GM21825 (cell line): ENCODE measurements at regions not wholly inside any gene's neighbourhood (a gene's known extent, or its start where the extent isn't known, plus 50 kb on each side); places are given as distances from the start of the nearest gene placed in this dataset.

Source experiments
- ATAC-seq: cut with Tn5 transposase; IDR thresholded peaks from one replicate; pipeline ENCODE4 v1.9.1; 2021; ENCODE audit warnings: mild to moderate bottlenecking, moderate library complexity; ENCODE audit not compliant: unreplicated experiment

DNA sequence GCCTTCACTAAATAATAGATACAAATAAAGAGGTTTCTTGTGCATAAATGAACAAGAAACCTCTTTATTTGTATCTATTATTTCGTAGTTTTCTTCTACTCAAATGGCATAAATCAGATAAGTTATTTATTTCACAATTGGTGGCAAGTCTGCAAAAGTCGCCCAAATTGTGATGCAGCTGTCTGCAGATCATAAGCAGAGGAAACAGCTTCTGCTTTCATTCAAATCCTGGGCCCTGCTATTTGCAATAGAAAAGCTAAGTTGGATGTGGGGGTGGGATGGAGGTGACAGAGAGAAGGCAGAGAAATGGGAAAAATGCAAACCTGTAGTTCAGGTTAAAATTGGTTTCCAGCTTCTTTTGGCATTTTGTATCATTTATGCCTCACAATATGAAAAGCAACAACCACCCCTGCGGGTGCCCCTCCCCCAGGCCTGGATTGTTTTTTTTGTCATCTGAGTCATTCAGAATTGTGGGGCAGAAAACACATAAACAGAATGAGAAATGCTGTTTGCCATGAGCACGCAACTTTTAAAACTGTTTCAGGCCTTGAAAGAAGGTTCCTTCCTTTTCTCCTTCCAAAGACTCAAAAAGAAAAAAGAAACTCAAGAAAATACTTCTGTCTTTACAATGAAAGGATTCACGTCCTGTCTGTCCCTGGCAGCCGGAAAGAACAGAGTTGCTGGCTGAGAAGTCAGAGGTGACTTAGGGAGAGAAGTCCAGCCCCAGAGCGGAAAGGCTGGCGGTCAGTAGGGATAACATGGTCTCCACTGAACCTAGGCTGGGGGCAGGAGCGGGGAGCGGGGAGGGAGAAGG, 132.9 kb downstream of the BAMBI start:
- ATAC-seq = no peak

DNA sequence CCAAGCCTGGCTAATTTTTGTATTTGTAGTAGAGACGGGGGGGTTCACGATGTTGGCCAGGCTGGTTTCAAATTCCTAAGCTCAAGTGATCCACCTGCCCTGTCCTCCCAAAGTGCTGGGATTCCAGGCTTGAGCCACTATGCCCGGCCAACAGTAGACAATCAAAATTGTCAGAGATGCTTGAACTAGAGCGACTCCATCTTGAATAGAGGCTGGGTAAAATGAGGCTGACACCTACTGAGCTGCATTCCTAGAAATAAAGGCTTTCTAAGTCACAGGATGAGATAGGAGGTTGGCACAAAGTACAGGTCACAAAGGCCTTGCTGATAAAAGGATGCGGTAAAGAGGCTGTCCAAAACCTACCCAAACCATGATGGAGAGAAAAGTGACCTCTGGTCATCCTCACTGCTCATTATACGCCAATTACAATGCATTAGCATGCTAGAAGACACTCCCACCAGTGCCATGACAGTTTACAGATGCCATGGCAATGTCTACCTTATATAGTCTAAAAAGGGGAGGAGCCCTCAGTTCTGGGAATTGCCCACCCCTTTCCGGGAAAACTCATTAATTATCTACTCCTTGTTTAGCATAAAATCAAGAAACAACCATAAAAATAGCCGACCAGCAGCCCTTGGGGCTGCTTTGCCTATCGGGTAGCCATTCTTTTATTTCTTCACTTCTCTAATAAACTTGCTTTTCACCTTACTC, 134.5 kb downstream of the BAMBI start:
- ATAC-seq = no peak

DNA sequence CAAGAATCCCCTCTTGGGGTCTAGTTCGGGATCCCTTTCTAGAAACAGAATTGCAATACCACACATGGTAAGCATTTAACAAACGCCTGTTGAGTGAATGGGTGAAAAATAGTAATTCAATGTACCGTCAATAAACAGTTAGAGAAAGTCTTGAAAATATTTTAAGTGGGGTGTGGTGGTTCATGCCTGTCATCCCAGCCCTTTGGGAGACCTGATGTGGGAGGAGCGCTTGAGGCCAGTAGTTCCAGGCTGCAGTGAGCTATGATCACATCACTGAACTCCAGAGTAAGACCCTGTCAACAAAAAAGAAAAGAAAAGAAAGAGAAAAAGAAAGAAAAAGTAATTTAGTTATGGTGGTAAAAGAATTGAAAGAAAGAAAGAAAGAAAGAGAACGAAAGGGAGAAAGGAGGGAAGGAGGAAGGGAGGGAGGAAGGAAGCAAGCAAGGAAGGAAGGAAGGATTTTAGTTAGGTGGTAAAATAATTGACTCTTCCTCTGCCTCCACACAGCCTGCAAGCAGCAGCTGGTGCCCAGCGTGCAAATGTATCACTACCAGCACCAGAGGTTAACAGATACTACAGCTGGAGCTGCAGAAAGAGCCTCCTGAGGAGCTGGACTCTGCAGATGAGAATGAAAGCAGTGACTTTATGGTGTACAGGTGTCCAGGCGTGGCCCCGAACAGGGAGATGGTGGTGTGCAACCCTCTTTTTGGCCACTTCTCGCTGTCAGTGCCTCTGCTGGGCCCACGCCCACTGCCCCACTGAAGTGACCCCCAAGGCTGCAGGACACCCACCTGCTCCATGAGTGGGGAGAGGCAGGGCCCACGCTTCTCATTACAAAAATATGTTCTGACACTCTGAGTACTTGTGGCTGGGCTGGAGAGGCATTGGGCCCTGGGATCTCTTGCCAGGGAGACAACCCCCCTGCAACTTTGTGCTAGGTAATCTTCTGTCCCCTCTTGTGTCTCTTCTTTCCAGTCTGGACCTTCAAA, 135.4 kb downstream of the BAMBI start:
- ATAC-seq = no peak

DNA sequence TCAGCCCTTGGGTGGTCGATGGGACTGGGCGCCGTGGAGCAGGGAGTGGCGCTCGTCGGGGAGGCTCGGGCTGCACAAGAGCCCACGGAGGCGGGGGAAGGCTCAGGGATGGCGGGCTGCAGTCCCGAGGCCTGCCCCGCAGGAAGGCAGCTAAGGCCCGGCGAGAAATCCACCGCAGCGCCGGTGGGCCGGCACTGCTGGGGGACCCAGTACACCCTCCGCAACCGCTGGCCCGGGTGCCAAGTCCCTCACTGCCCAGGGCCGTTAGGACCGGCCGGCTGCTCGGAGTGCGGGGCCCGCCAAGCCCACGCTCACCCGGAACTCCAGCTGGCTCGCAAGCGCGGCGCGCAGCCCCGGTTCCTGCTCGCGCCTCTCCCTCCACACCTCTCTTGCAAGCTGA, 138.4 kb downstream of the BAMBI start:
- ATAC-seq = no peak

DNA sequence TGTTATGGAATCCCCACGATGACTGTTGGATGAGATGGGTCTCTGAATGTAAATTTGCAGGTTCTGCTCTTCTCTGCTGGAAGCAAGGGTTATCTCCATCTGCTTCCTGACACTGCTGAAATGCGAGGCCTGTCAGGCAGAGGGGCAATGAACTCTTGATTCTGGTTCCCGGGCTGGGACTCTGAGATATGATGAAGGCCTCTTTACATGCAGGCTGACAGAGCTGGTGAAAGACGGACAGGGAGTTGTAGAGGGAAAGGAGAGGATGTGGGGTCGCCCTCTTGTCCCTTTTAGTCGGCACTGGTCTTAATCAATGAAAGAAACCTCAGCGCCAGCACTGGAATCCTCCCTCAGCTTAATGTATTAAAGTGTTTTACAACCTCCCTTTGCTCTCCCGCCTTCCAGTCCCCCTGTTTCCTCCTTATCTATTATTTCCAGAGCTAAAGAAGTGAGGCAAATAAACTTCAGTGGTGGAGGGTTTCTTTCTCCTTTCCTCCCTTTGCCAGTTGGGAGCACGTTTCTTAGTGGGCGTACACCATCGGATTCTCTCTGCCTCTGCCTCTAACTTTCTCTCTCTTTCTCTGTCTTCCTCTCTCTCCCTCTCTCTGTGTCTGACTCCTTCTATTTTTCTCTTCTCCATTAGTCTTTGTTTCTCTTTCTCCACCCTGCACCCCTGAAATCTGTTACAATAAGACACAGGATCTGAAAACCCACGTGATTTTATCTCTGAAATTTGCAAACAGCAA, 145.6 kb downstream of the BAMBI start:
- no peak for ATAC-seq

DNA sequence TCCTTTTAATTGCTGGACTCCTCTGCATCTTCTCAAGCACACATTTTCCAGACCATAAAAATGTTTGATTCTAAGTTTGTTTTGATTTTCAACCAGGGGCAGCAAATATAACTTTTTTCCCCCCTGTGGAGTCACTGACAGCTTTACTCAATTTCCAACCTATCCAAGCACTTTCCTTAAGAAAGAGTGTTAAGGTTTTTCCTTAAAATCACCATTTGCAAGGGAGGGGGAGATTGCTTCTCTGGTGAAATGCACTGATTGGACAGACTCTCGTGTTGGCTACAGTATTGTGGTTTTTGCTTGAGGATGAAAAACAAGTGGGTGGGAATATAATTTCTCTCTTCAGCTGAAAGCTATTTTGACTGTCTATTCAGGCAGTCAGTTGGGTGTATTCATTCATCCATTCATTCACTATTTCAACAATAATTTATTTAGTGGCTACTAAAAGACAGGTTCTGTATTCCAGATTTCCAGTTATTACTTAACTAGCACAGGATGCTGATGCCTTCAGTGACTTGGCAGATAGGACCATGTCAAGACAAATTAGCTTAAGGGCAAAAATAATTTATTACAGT, 146.3 kb downstream of the BAMBI start:
- no peak for ATAC-seq

DNA sequence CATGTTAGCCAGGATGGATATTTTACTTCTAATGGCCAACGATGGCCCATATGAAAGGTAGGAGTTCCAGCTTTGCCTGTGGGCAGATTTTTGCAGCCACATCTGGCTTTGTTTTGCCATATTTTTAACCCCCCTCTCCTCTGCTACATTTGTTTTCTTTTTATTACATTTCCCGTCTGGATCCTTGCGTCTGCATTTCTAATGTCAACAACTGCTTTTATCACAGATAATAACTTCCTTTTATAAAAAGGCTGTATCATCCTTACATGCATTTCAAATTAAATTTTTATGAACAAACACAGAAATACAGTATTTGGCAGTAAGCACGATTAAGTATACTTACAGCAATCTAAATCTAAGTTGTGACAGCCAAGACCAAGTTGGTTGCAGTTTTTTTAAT, 156.0 kb downstream of the BAMBI start:
- no peak for ATAC-seq

DNA sequence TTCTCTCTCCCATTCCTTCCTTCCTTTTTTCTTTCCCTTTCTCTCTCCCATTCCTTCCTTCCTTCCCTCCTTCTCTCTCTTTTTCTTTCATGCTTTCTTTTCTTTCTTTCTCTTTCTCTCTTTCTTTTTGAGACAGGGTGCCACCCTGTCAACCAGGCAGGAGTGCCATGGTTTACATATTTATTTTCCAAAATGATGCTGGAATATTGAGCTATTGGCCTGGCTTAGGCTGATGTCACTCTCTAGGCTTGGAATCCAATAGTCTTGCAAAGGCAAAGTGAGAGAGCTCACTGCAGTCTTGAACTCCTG, 159.1 kb downstream of the BAMBI start:
- no peak for ATAC-seq

DNA sequence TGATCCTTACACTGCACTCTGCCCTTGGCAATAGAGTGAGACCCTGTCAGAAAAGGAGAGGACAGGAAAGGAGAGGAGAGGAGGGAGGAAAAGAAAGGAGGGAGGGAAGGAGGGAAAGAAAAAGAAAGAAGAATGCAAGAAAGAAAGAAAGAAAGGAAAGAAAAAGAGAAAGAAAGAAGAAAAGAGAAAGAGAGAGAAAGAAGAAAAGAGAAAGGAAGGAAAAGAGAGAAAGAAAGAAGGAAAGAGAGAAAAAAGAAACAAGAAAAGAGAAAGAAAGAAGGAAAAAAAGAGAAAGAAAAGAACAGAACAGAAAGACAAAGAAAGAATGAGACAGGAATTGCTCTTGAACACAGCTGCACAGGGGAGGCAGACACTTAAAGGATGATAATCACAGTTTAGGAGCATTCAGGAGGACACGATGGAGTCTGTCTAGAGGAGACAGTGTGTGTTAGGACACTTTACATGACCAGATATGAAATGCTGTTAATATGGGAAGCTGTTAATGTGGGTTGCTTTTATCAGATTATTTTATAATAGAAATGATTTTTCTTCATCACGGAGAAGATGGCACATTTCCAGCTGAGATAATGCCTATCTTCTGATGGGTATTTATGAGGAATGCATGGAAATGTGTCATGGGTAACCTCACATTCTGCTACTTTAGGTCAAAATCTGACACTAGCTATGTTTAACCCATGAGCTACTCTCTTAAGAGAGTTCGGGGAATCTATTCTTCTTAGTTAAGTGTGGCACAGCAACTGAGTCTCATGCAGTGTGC, 160.5 kb downstream of the BAMBI start:
- no peak for ATAC-seq

DNA sequence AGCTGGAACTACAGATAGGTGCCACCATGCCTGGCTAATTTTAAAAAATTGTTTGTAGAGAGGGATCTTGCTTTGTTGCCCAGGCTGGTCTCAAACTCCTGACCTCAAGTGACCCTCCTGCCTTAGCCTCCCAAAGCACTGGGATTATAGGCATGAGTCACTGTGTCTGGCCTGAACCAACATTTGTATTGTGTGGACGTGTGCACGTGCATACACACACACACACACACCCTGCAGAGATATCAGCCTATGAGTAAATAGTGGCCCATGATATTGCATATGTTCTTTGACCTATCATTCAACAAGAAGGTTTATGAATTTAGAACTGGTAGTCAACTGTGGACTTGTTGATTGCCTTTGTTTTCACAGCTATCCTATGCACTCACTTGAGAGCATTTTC, 161.6 kb downstream of the BAMBI start:
- no peak for ATAC-seq

DNA sequence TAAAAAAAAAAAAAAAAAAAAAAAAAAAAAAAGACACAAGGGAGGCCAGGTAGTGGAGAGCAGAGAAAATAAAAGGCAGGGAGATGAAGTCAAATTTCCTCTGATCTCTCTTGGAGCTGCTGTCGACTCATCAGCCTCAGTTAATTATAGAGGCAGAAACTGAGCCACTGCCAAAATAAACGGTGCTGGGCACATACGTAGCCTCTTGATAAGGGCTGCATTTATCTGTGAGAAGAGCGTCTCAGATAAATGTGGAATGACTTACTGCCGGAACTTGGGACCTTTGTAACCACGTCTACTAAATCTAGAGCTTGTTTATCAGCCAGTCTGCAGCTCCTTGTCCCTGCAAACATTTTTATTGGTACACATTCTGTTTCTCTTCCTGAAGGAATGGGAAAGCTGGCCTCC, 162.3 kb downstream of the BAMBI start:
- no peak for ATAC-seq

DNA sequence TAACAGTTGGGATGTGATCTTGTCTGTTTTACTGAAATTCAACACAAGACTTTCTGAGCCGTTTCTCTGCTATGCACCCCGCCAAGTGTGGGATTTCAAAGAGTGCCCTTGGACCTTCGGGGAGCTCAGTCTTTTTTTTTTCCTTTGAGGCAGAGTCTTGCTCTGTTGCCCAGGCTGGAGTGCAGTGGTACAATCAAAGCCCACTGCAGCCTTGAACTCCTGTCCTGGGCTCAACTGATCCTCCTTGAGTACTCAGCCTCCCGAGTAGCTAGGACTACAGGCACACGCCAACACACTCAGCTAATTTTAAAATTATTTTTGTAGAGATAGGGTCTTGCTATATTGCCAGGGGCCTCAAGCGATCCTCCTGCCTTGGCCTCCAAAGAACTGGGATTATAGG, 162.9 kb downstream of the BAMBI start:
- no peak for ATAC-seq

DNA sequence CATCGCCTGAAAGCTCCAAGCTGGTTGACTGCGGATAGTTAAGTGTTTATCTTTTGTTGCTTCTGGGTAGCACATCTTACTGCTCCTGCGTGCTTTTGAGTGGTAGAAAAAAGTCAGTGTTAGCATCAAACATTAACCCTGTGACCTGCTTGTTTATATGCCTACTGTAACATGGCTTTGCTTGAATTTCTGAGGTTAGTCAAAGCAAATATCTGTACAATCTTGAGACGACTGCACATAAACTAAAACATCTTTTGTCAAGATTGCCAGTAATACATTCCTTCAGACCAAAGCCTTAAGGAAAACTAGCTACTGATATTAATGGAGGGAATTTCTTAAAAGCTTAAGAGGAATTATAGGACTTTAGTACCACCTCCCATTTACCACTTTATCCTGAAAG, 163.7 kb downstream of the BAMBI start:
- ATAC-seq = no peak

DNA sequence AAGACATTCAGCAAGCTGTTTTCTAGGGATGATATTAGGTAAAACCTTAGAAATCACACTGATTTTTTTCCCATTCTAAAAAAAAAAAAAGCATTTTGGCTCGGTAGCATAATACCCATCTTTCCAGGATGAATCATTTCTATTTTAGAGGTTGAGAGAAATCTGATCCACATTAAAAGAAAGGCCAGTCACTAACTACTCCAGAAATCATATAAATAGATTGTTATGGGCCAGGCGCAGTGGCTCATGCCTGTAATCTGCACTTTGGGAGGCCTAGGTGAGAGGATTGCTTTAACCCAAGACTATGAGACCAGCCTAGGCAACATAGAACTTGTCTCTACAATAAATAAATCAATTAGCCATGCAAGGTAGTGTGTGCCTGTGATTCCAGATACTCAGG, 164.3 kb downstream of the BAMBI start:
- no peak for ATAC-seq

DNA sequence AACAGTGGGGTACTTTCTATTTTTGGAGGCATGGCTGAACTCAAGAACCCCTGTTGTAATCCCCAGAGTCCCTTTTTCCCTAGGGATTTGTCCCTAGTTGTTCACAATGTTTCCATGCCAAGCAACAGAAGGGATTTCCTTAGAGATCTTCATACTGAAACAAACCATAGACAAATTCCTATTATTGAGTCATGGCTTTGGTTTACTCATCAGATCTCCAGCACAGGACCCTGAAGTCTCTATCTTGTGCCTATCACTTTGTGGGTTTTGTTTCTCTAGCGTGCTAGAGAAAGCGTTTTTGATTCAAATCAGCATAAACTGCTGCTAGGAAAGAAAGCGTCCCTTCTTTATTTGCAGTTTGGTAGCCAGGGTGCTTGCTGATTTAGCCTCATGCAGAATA, 165.0 kb downstream of the BAMBI start:
- ATAC-seq = no peak

DNA sequence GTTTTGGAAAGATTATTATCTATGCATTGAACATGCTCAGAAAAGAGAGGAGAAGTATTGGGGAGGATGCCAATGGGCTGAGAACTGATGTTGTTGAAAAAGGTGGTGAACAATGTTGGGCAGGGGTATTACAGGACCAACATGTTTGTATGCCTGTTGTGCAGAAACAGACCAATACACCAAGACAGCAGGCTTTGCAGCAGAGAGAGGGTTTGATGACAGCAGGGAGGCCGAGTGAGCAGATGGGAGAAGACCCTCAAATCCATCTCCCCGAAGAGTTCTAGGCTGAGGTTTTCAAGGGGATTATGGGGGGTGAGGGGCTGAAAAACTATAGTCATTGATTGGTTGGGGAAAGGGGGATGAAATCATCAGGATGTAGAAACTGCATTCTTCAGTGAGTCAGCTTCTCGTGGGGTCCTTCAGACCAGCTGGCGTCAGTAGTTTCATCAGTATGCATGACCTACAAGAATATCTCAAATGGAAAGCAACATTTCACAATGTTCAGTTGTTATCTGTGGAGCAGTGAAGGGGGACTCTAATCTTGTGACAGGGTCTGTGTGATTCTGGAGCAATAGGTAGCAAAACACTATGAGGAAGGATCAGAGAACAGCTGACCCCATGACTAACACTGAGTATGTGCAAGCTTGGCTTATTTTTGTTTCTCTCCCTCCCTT, 167.8 kb downstream of the BAMBI start:
- no peak for ATAC-seq

DNA sequence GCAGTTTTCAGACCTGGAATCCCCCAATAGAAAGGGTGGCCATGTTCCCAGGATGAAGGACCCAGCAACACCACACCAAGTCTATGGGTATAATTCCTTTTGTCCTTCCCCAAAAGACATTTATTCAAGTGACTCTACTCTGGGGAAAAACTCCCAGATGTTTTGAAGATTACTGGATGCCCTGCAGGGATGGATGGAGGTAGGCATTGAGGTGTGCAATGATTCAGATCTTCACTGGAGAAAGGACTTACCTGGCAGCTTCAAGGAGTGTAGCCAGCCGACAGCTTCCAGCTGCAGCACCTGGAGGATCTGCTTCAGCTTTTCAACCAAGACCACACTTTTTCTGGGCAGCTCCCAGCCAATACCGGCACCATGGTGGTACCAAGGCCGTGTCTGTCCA, 172.0 kb downstream of the BAMBI start:
- no peak for ATAC-seq

DNA sequence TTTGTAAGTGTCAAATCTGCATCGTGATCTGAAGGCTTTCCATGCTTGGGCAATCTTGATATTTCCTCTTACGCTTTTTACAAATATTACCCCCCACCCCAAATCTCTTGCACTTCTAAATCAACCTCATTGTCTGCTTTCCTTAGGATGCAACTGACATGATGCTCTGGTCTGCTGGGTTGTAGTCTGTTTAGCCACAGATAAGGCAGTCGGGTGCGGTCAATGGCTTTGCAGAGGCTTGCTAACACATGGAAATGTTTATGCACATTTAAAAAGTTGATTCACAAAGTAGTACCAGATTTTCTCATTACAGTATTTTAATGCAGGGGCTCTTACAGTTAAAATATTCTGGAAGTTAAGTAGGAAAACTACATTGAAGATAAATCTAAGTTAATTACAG, 172.5 kb downstream of the BAMBI start:
- ATAC-seq = no peak

DNA sequence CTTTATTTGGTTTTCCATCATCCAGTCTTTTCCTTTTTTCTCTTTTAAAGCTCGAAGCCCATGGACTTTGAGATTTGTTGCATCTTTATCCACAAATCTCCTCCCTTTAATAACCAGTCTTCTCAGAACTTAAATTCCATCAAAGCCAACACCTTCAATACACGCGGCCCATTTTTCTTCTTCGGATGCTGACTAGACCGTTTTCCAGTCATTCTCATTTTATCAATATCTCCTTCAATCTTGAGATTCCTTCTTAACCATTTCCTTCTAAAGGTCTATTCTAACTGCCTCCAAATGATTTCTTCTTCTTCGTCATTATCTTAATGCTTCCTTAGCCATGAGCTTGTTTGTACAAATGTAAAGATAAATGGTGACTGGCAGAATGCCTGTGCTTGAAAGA, 173.5 kb downstream of the BAMBI start:
- ATAC-seq = no peak
